GM03348 (cell line): ENCODE measurements at regions not wholly inside any gene's neighbourhood (a gene's known extent, or its start where the extent isn't known, plus 50 kb on each side); places are given as distances from the start of the nearest gene placed in this dataset.
"Not testable (repeated sequence)": the region's sequence is repeated elsewhere in the genome, so short reads cannot be mapped to it uniquely, and the experiment has no call there.

ENCODE experiments used
- DNase-seq: peaks from one replicate; pipeline ENCODE4 v3.0.0; 2012; ENCODE audit warnings: low spot score

- no peak for DNase-seq
These were observed 317.5 kb upstream of the IGF1R start for GRCh38 chr15:98330692-98331435.

GRCh38 chr15:98331676-98332075, 316.7 kb upstream of the IGF1R start:
- no peak for DNase-seq

- no peak for DNase-seq
These were observed 315.1 kb upstream of the IGF1R start for GRCh38 chr15:98333251-98333650.

GRCh38 chr15:98342911-98343310, 305.4 kb upstream of the IGF1R start:
- DNase-seq, result no peak

- no peak for DNase-seq
These were observed 303.7 kb upstream of the IGF1R start for GRCh38 chr15:98344591-98344990.

GRCh38 chr15:98347001-98347400, 301.3 kb upstream of the IGF1R start:
- DNase-seq, result no peak

GRCh38 chr15:98347866-98348265, 300.5 kb upstream of the IGF1R start:
- DNase-seq, result no peak

GRCh38 chr15:98350276-98350675, 298.1 kb upstream of the IGF1R start:
- no peak for DNase-seq

GRCh38 chr15:98358274-98358673, 290.1 kb upstream of the IGF1R start:
- not testable (repeated sequence) for DNase-seq

GRCh38 chr15:98358971-98359370, 289.4 kb upstream of the IGF1R start:
- no peak for DNase-seq

- no peak for DNase-seq
These were observed 284.9 kb upstream of the IGF1R start for GRCh38 chr15:98363416-98363815.

GRCh38 chr15:98363955-98364354, 284.4 kb upstream of the IGF1R start:
- no peak for DNase-seq

- no peak for DNase-seq
These were observed 279.1 kb upstream of the IGF1R start for GRCh38 chr15:98369081-98369716.

- DNase-seq, result no peak
These were observed 272.6 kb upstream of the IGF1R start for GRCh38 chr15:98375513-98376340.

- DNase-seq, result no peak
These were observed 267.6 kb upstream of the IGF1R start for GRCh38 chr15:98380721-98381120.

- DNase-seq, result no peak
These were observed 266.9 kb upstream of the IGF1R start for GRCh38 chr15:98381446-98381845.

GRCh38 chr15:98382139-98382538, 266.2 kb upstream of the IGF1R start:
- DNase-seq, result no peak

GRCh38 chr15:98383571-98383970, 264.8 kb upstream of the IGF1R start:
- DNase-seq, result no peak

- no peak for DNase-seq
These were observed 263.9 kb upstream of the IGF1R start for GRCh38 chr15:98384328-98385029.

GRCh38 chr15:98385752-98386381, 262.5 kb upstream of the IGF1R start:
- no peak for DNase-seq

GRCh38 chr15:98386561-98386960, 261.8 kb upstream of the IGF1R start:
- no peak for DNase-seq

- DNase-seq, result no peak
These were observed 260.5 kb upstream of the IGF1R start for GRCh38 chr15:98387866-98388265.
